ENCODE measurements at regions not wholly inside any gene's neighbourhood (a gene's known extent, or its start where the extent isn't known, plus 50 kb on each side); places are given as distances from the start of the nearest gene placed in this dataset.

GRCh38 chr1:57530206-57530910 is 106.5 kb upstream of the DAB1 start:
- Histone ChIP-seq H3K4me1 (ENCODE audit: low read length) (no peaks in the 10 kb centered on the region), H3K9ac (ENCODE audit: low read length) (no peak overlapping the region), H3K36me3 (replicated peaks; ENCODE audit: low read depth, low read length) (no peaks in the 10 kb centered on the region), H3K9me3 (ENCODE audit: insufficient read depth, low read length) (no peaks in the 10 kb centered on the region), H3K4me2 (ENCODE audit: low read length) (no peak overlapping the region), H2AFZ (ENCODE audit: low read depth, low read length) (no peak overlapping the region), H3K27ac (ENCODE audit: low read length) (no peak overlapping the region), H3K79me2 (ENCODE audit: low read length) (no peaks in the 10 kb centered on the region), H4K20me1 (ENCODE audit: insufficient read depth, low read length) (no peaks in the 10 kb centered on the region), H3K4me3 (ENCODE audit: low read length) (no peak overlapping the region), H3K27me3 (ENCODE audit: low read depth, low read length) (no peaks in the 10 kb centered on the region)
- TF ChIP-seq EZH2phosphoT487 (IDR thresholded peaks at IDR 0.05; ENCODE audit: low read depth): no peak
- TF ChIP-seq CTCF (IDR thresholded peaks at IDR 0.05; ENCODE audit: low read depth, low read length): no peak

- TF ChIP-seq CTCF (IDR thresholded peaks at IDR 0.05; ENCODE audit: low read depth, low read length) (no peak), EZH2phosphoT487 (IDR thresholded peaks at IDR 0.05; ENCODE audit: low read depth) (no peak)
- Histone ChIP-seq H3K4me1 (ENCODE audit: low read length) (peaks cover 3% of the 10 kb centered on the region; the same call in 1 of the 2 replicates), H2AFZ (ENCODE audit: low read depth, low read length) (no peak overlapping the region), H4K20me1 (ENCODE audit: insufficient read depth, low read length) (no peaks in the 10 kb centered on the region), H3K9ac (ENCODE audit: low read length) (no peak overlapping the region), H3K79me2 (ENCODE audit: low read length) (no peaks in the 10 kb centered on the region), H3K4me2 (ENCODE audit: low read length) (no peak overlapping the region), H3K27me3 (ENCODE audit: low read depth, low read length) (no peaks in the 10 kb centered on the region), H3K4me3 (ENCODE audit: low read length) (no peak overlapping the region), H3K9me3 (ENCODE audit: insufficient read depth, low read length) (no peaks in the 10 kb centered on the region), H3K36me3 (replicated peaks; ENCODE audit: low read depth, low read length) (no peaks in the 10 kb centered on the region), H3K27ac (ENCODE audit: low read length) (no peak overlapping the region)
Observed at GRCh38 chr1:57522575-57522974, 98.7 kb upstream of the DAB1 start.

- Histone ChIP-seq H2AFZ (ENCODE audit: low read depth, low read length) (no peak overlapping the region), H3K36me3 (replicated peaks; ENCODE audit: low read depth, low read length) (no peaks in the 10 kb centered on the region), H3K4me1 (ENCODE audit: low read length) (peaks cover 8% of the 10 kb centered on the region), H3K9me3 (ENCODE audit: insufficient read depth, low read length) (no peaks in the 10 kb centered on the region), H3K27ac (ENCODE audit: low read length) (no peak overlapping the region), H3K79me2 (ENCODE audit: low read length) (no peaks in the 10 kb centered on the region), H3K4me3 (ENCODE audit: low read length) (no peak overlapping the region), H3K9ac (ENCODE audit: low read length) (no peak overlapping the region), H3K4me2 (ENCODE audit: low read length) (no peak overlapping the region), H3K27me3 (ENCODE audit: low read depth, low read length) (no peaks in the 10 kb centered on the region), H4K20me1 (ENCODE audit: insufficient read depth, low read length) (no peaks in the 10 kb centered on the region)
- TF ChIP-seq EZH2phosphoT487 (IDR thresholded peaks at IDR 0.05; ENCODE audit: low read depth): no peak
- no peak for TF ChIP-seq CTCF (IDR thresholded peaks at IDR 0.05; ENCODE audit: low read depth, low read length)
Observed at GRCh38 chr1:57520743-57521515, 97.1 kb upstream of the DAB1 start.

DNA sequence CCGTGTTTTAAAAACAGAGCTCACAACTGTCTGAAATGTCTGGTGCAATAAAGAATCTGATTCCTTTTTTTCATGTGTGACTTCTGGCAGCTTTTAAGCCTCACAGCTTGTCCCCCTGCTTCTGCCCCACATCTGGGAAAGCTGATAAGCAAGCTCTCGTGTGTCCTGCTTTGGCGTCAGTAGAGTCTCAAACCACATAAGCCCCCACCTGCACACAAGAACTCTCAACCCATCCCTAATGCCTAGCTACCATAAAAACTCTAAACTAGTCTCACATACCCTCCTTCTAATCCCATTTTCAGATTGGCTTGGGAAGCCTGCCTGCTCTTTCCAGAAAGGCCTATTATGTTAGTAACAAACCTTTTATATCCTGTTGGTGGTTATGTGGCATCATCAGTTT is 94.6 kb upstream of the DAB1 start:
- H3K9me3 ChIP-seq (ENCODE audit: insufficient read depth, low read length): no peaks in the 10 kb centered on the region
- no peak overlapping the region for H3K4me3 ChIP-seq (ENCODE audit: low read length)
- H3K27ac ChIP-seq (ENCODE audit: low read length): no peak overlapping the region
- H3K9ac ChIP-seq (ENCODE audit: low read length): no peak overlapping the region
- no peaks in the 10 kb centered on the region for H4K20me1 ChIP-seq (ENCODE audit: insufficient read depth, low read length)
- H2AFZ ChIP-seq (ENCODE audit: low read depth, low read length): no peak overlapping the region
- no peaks in the 10 kb centered on the region for H3K27me3 ChIP-seq (ENCODE audit: low read depth, low read length)
- H3K79me2 ChIP-seq (ENCODE audit: low read length): no peaks in the 10 kb centered on the region
- no peak overlapping the region for H3K4me2 ChIP-seq (ENCODE audit: low read length)
- H3K36me3 ChIP-seq (replicated peaks; ENCODE audit: low read depth, low read length): no peaks in the 10 kb centered on the region
- H3K4me1 ChIP-seq (ENCODE audit: low read length): peaks cover 8% of the 10 kb centered on the region
- TF ChIP-seq CTCF (IDR thresholded peaks at IDR 0.05; ENCODE audit: low read depth, low read length): no peak
- TF ChIP-seq EZH2phosphoT487 (IDR thresholded peaks at IDR 0.05; ENCODE audit: low read depth): no peak
